ENCODE measurements at regions not wholly inside any gene's neighbourhood (a gene's known extent, or its start where the extent isn't known, plus 50 kb on each side); places are given as distances from the start of the nearest gene placed in this dataset.

- no peak for DNase-seq
Measured at GRCh38 chr13:62360609-62361008, 945.0 kb upstream of the PCDH20 start.

DNA sequence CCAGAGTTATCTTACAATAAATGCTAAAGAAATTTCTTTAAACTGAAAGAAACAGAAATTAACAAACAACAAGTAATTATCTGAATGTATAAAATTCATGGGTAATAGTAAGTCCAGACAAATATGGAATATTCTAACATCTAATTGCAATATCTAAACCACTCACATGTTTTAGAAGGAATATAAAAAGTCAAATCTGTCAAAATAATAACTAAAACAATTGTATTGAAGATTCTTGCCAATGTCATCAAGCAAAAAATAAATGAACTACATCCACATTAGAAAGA, 942.9 kb upstream of the PCDH20 start:
- DNase-seq: no peak

GRCh38 chr13:62357887-62358645, 942.4 kb upstream of the PCDH20 start:
- no peak for DNase-seq

DNA sequence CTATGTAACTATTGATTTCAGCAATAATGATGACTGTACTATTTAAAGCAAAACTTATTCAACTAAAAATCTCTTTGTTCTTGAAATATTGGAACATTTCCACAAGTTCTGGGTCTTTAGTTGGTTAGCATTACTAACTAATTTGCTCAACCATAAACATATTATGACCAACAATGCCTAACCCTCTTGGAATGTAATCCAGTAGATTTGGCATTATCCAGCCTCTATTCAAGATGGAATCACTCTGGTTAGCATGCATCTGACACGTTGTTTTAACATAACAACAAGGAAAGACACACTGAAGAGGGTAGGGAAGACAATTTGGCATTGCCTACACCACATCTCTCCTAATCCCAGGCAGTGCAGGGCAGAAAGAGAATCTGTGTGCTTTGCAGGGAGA, 941.3 kb upstream of the PCDH20 start:
- no peak for DNase-seq

DNA sequence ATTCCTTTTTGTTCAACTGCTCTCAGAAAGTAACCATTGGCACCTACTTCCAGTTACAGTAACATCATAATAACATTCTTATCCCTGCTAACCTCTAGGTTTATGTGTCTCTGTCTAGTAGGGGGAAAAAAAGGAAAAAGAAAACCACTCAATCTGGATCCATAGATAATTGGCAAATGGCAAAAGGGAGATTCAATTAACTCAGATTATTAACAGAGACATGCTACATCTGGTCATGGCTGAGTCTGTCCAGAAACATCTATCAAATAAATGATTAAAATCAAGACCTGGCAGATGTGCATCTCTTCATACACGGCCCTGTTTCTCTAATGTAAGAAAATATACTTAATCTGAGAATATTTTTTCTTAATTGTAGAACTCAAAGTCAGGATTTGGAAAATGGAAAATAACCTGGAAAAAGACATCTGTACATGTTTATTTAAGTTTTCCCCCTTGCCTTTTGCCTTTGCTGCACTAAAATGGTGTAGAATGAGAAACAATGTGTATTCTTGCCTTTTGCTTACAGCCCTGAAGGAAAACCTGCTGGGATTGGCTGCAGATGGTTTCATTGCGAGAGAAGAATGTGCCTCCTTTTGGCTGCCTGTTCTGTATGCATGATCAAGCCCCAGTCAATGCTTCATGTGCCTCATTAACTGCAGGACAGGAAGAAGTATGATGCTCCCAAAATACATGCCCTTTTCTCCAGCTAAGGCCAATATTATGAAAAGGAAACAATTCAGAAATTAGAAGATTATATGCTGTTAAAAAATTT, 921.6 kb upstream of the PCDH20 start:
- DNase-seq: no peak

DNA sequence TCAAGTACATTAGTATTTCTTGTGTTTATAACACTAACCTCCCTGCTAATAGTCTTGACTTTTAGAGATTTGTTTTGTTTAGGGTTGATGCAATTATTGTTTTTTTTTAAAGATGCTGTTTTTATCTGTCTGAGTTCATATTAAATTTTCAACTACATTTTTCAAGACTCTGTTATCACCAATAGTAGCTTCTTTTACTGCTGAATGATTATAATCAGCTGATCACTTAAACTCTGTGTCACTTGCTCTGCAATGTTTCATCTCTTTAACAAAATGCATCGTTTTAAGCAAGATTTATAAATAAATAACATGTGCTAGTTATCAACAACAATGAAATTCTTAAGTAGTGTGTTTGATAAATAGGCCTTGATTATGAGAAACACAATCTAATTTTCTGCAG, 920.9 kb upstream of the PCDH20 start:
- DNase-seq: no peak

- DNase-seq: no peak
Measured at GRCh38 chr13:62333466-62333865, 917.8 kb upstream of the PCDH20 start.

DNA sequence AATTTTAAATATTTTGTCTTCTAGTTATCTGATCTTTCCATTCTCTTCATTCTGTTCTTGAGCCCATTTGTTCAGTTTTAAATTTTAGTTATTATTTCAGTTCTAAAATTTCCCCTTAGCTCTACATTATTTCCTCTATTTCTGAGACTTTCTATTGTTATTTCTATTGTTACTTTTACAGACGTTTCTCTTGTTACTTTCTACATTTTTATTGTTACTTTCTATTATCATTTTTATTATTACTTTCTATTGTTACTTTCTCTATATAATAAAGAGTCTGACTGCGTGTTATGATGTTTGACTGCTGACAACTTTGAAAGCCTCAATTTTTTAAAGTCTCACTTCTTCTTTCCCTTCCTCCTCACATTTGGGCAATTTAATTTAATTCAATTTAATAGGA, 915.7 kb upstream of the PCDH20 start:
- DNase-seq: no peak

DNA sequence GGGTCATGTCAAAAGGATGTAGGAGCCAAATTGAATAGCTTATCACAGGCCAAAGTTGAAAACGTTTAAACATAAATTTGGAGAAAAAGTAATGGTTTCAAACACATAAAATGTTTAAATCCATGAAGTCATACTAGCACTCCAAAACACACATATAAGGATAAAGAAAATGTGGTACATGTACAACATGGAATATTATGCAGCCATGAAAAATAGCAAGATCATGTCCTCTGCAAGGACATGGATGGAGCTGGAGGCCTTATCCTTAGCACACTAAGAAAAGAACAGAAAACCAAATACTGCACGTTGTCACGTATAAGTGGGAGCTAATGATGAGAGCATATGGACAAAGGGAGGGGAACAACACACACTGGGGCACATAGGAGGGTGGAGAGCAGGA, 911.7 kb upstream of the PCDH20 start:
- DNase-seq: no peak

GRCh38 chr13:62324842-62325241, 909.2 kb upstream of the PCDH20 start:
- DNase-seq: no peak

DNA sequence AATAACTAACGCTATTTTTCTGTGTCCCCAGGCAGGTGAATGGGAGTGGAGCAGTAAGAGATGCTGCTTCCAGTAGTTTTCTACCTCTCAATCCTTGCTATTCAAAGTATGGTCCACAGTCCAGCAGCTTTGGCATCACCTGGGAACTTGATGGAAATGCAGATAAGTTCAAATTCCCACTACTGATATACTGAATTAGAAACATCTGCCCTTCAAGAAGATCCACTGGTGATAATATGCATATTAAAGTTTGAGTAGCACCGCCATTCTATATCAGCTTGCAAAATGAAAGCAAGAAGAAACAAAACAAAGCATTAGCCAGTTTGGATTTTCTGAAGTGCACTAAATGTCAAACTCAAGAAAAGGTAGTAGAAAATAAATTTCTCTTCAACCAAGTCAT, 906.2 kb upstream of the PCDH20 start:
- DNase-seq: no peak

GRCh38 chr13:62321139-62321538, 905.5 kb upstream of the PCDH20 start:
- no peak for DNase-seq

GRCh38 chr13:62320129-62321108, 904.8 kb upstream of the PCDH20 start:
- no peak for DNase-seq

DNA sequence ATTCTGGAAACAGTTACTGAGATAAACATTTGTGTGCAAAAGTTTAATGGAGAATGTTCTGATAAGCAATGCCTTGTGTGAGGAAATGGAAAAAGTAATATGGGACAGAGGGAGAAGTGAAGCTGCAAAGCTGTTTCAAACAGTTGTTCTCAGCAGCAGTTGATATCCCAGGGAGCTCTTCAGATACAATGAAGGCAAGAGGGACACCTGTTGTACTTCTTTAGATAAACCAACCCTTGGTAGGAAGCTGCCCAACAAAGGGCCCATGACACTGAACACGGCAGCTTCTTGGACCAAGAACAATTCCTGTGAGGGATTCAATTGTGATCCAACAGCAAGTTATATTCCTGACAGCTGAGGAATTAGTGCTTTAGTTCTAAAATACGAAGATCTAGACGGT, 894.3 kb upstream of the PCDH20 start:
- no peak for DNase-seq

- no peak for DNase-seq
Measured at GRCh38 chr13:62305756-62306155, 890.1 kb upstream of the PCDH20 start.

DNA sequence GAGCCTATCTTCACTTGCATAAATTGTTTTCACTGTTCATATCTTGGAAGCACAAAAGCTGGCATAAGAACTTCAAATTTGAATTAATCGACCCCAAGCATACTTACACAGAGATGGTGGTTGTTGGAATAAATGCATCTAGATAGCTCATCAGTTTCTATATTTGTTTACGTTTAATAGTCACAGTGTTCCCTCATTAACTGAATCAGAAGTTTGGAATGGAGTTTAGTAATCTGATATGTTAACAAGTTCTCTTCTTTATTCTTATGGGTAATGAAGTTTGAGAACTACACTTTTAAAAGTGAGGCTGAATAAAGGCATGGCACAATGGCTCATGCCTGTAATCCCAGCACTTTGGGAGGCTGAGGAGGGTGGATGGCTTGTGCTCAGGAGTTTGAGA, 886.7 kb upstream of the PCDH20 start:
- DNase-seq: no peak

GRCh38 chr13:62299988-62300387, 884.3 kb upstream of the PCDH20 start:
- DNase-seq: no peak

GRCh38 chr13:62296812-62297211, 881.2 kb upstream of the PCDH20 start:
- DNase-seq: no peak

- no peak for DNase-seq
Measured at GRCh38 chr13:62294244-62294643, 878.6 kb upstream of the PCDH20 start.

DNA sequence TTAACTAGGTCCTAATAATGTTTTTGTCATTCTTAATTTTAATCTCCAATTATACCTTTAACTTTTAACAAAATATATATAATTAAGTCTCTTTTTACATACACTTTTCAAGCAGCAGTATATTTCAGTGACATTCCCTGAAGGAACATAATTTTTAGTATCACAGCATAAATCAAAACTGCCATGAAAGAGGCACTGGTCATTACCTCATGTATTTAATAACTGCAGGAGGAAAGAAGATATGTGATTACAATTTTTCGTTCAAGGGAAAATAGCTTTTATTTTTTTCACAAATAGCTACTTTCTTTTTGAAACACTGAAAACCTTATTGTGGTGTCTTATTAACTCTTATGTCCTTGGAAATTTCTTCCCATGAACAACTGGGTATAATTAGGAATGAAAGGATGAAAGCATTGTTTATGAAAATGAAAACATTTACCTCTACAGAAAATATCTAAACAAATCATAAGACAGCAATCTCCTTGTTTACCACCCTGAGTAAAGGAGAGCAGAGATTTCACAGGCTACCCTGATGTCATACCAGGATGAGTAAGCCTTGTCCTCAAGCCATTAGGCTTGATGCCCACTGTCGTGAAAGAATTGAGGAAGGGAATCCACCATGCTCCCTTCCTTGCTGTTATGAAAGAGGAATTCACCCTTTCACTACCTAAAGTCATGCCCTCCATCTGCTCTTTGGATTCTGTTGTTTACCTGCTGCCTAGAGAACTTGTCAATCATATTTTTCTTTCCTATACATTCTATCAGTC, 877.2 kb upstream of the PCDH20 start:
- no peak for DNase-seq

- no peak for DNase-seq
Measured at GRCh38 chr13:62290542-62290941, 874.9 kb upstream of the PCDH20 start.

- no peak for DNase-seq
Measured at GRCh38 chr13:62287764-62288163, 872.1 kb upstream of the PCDH20 start.

GRCh38 chr13:62280590-62280989, 864.9 kb upstream of the PCDH20 start:
- no peak for DNase-seq

All from stimulated activated naive CD4-positive, alpha-beta T cell (primary cell).